ENCODE measurements at regions not wholly inside any gene's neighbourhood (a gene's known extent, or its start where the extent isn't known, plus 50 kb on each side); places are given as distances from the start of the nearest gene placed in this dataset.

- ChIA-PET POLR2A (interaction anchor here (0.6 kb wide), 1 partner anchor 95 kb away, joined by 3 read pairs; no protein-coding TSS in a partner anchor), CTCF (no interaction called here)
- Mint-ChIP-seq H3K36me3 (ENCODE audit: low read depth) (no peaks in the 10 kb centered on the region), H3K27me3 (peaks cover 2% of the 10 kb centered on the region), H3K4me3 (no peak overlapping the region), H3K27ac (no peak overlapping the region), H3K9me3 (no peaks in the 10 kb centered on the region), H3K4me1 (ENCODE audit: low read depth) (no peaks in the 10 kb centered on the region)
- ATAC-seq (no peak), DNase-seq (no peak)
- intact Hi-C loops (cut with micrococcal nuclease) = no loop called here
- TF ChIP-seq CTCF (IDR thresholded peaks at IDR 0.05) = no peak
Measured at GRCh38 chr5:33375900-33376299, 64.9 kb upstream of the TARS1 start.

- no peaks in the 10 kb centered on the region for H3K4me1 Mint-ChIP-seq (ENCODE audit: low read depth)
- no peak for TF ChIP-seq CTCF (IDR thresholded peaks at IDR 0.05)
- H3K36me3 Mint-ChIP-seq (ENCODE audit: low read depth) = no peaks in the 10 kb centered on the region
- DNase-seq (peak; percentile 7), ATAC-seq (no peak)
- POLR2A ChIA-PET = no interaction called here
- CTCF ChIA-PET = interaction anchor here (0.9 to 1.1 kb wide), 2 partner anchors 9 to 797 kb away, joined by 3 to 4 read pairs; no protein-coding TSS in a partner anchor
- no peak overlapping the region for H3K4me3 Mint-ChIP-seq
- no peak overlapping the region for H3K27ac Mint-ChIP-seq
- peaks cover 1% of the 10 kb centered on the region for H3K27me3 Mint-ChIP-seq
- H3K9me3 Mint-ChIP-seq = peaks cover 2% of the 10 kb centered on the region
- intact Hi-C loops (cut with micrococcal nuclease) = no loop called here
Measured at GRCh38 chr5:33379757-33380156, 61.0 kb upstream of the TARS1 start.

DNA sequence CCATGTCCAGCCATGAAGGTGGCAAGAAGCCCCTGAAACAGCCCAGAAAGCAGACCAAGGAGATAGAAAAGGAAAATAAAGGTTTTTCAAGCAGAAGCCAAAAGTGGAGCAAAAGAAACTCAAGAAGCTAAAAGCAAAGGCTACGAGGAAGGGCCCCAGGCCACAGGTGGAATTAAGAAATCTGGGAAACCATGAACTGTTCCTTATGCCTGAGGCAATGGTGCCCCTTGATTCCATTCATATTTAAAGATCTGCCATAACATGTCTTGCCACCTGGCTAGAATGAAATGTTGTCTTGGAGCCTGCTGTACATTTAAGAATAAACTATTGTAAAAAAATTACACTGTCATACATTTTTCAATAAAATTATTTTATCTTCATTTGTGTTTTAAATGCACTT, 59.5 kb upstream of the TARS1 start:
- DNase-seq = no peak
- CTCF ChIA-PET = no interaction called here
- H3K27ac Mint-ChIP-seq = no peak overlapping the region
- intact Hi-C loops (cut with micrococcal nuclease) = no loop called here
- H3K4me3 Mint-ChIP-seq = no peak overlapping the region
- ATAC-seq = no peak
- H3K9me3 Mint-ChIP-seq = peaks cover 5% of the 10 kb centered on the region
- TF ChIP-seq CTCF (IDR thresholded peaks at IDR 0.05) = no peak
- no peaks in the 10 kb centered on the region for H3K36me3 Mint-ChIP-seq (ENCODE audit: low read depth)
- no peaks in the 10 kb centered on the region for H3K4me1 Mint-ChIP-seq (ENCODE audit: low read depth)
- POLR2A ChIA-PET = no interaction called here
- H3K27me3 Mint-ChIP-seq = peaks cover 1% of the 10 kb centered on the region
